ENCODE measurements at regions not wholly inside any gene's neighbourhood (a gene's known extent, or its start where the extent isn't known, plus 50 kb on each side); places are given as distances from the start of the nearest gene placed in this dataset.

DNA sequence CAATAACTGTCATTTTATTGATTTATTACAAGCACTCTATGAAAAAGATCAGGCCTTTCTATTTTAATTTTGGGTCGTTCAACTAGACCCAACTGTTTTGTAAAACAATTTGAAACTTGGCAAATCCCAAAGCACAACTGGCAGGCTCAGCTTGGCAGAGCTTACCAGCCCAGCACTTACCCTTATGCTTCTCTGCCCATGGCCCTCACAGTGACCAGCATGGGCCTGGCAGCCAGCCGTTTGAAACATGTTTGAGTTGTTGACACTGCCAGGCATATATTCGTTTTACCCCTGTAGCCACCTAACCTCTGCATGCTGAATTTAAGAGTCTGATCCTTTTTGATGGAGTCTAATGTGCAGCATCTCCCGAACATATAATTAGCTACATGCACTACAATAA is 796.7 kb upstream of the ADGRL2 start:
- TF ChIP-seq, protein P1, sequence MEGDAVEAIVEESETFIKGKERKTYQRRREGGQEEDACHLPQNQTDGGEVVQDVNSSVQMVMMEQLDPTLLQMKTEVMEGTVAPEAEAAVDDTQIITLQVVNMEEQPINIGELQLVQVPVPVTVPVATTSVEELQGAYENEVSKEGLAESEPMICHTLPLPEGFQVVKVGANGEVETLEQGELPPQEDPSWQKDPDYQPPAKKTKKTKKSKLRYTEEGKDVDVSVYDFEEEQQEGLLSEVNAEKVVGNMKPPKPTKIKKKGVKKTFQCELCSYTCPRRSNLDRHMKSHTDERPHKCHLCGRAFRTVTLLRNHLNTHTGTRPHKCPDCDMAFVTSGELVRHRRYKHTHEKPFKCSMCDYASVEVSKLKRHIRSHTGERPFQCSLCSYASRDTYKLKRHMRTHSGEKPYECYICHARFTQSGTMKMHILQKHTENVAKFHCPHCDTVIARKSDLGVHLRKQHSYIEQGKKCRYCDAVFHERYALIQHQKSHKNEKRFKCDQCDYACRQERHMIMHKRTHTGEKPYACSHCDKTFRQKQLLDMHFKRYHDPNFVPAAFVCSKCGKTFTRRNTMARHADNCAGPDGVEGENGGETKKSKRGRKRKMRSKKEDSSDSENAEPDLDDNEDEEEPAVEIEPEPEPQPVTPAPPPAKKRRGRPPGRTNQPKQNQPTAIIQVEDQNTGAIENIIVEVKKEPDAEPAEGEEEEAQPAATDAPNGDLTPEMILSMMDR (IDR thresholded peaks at IDR 0.05) = no peak
- TF ChIP-seq POLR2A (IDR thresholded peaks at IDR 0.05) = no peak

All from right lobe of liver (tissue), 4 donors.